Stimulated activated CD8-positive, alpha-beta memory T cell treated with anti-CD3 and anti-CD28 coated beads, Interleukin-12 subunit alpha, Interleukin-12 subunit beta, amount 100 ng/mL, for 4 hours (primary cell): ENCODE measurements at regions not wholly inside any gene's neighbourhood (a gene's known extent, or its start where the extent isn't known, plus 50 kb on each side); places are given as distances from the start of the nearest gene placed in this dataset.

Experiments used
- DNase-seq: peaks from one replicate; pipeline ENCODE4 v3.0.0-alpha.2; 2020; ENCODE audit warnings: low read depth

GRCh38 chr2:9082158-9082557 is 78.7 kb upstream of the MBOAT2 start:
- DNase-seq, result no peak

- no peak for DNase-seq
These were observed 78.3 kb upstream of the MBOAT2 start for GRCh38 chr2:9081750-9082149.

GRCh38 chr2:9078405-9078804 is 74.9 kb upstream of the MBOAT2 start:
- no peak for DNase-seq

GRCh38 chr2:9077691-9078090 is 74.2 kb upstream of the MBOAT2 start:
- no peak for DNase-seq

- no peak for DNase-seq
These were observed 73.3 kb upstream of the MBOAT2 start for GRCh38 chr2:9076755-9077154.

- DNase-seq, result no peak
These were observed 72.7 kb upstream of the MBOAT2 start for GRCh38 chr2:9076210-9076609.

- DNase-seq, result no peak
These were observed 71.4 kb upstream of the MBOAT2 start for GRCh38 chr2:9074930-9075329.

GRCh38 chr2:9071584-9072124 is 68.2 kb upstream of the MBOAT2 start:
- no peak for DNase-seq

- no peak for DNase-seq
These were observed 67.5 kb upstream of the MBOAT2 start for GRCh38 chr2:9071032-9071431.

GRCh38 chr2:9069543-9069942 is 66.1 kb upstream of the MBOAT2 start:
- DNase-seq, result no peak

GRCh38 chr2:9065901-9066300 is 62.4 kb upstream of the MBOAT2 start:
- DNase-seq, result no peak

GRCh38 chr2:9063023-9063606 is 59.6 kb upstream of the MBOAT2 start:
- DNase-seq, result no peak

GRCh38 chr2:9060819-9061218 is 57.3 kb upstream of the MBOAT2 start:
- DNase-seq, result no peak

GRCh38 chr2:9057939-9058761 is 54.7 kb upstream of the MBOAT2 start:
- DNase-seq, result no peak

- no peak for DNase-seq
These were observed 52.0 kb upstream of the MBOAT2 start for GRCh38 chr2:9055471-9055870.

GRCh38 chr2:9053534-9053931 is 50.0 kb upstream of the MBOAT2 start:
- no peak for DNase-seq
